HG03159 (cell line): ENCODE measurements at regions not wholly inside any gene's neighbourhood (a gene's known extent, or its start where the extent isn't known, plus 50 kb on each side); places are given as distances from the start of the nearest gene placed in this dataset.

Experiments used
- ATAC-seq: cut with Tn5 transposase; IDR thresholded peaks from one replicate; pipeline ENCODE4 v1.9.1; 2021; ENCODE audit warnings: mild to moderate bottlenecking, moderate library complexity; ENCODE audit not compliant: unreplicated experiment

DNA sequence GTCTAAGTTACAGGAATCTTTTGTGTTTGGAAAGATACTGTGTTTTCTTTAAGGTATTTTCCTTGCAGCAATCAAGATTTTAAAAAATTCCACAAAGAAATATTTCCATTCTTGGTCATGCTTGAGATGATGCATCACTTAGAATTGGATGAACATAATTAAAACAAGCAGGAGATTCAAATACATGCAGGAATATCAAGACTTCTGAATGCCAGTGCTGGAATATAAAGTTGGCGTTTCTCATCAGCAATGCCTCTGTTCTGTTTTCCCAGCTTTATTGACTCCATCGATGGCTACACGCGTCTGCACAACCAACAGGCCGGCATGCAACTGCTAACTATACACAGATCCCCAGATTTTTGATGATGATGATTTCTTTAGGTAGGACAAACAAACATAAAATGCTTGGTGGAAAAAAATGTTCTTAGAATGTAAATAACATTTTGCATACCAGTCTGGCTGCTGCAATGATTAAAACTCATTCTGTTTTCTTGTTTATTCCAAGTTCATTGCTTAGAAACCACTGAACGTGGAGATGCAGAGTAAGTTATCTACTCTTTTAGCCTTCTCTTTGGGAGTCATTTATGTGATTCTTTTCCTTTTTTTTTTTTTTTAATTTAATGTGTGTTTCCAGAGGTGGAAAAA is 91.3 kb upstream of the FAM171A1 start:
- no peak for ATAC-seq

DNA sequence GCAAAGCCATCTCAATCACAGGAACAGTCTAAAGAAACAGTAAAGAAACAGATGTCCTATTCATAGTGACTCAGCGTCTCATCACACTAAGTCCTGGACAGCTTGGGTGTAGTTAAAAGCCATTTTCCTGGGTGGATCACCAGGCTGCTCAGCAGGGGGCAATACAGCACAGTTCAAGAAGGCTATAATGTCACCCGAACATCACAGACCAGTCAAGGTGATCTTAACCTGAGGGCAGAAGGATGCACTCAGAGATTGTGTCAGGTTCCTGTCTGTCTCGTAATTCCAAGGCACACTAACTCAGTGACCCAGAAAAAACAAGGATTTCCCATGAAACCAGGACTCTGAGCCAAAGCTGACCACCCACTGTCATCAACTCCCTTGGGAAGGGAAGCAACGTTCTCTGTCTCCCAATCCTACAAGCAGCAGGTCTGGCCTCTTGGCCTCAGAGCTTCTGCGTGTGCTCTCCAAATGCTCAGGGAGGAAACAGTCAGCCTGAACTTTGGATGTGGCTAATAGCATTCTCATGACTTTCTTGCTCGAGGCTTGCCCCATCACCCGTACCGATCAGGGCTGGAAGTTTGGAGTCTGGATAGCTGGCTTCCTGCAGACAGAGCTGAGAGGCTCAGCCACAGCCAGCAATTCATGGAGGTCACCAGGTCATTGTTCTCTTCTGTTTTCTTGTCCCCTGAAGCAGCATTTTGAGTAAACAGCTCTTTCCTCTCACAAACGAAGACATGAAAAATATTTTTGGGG is 90.4 kb upstream of the FAM171A1 start:
- ATAC-seq: no peak

DNA sequence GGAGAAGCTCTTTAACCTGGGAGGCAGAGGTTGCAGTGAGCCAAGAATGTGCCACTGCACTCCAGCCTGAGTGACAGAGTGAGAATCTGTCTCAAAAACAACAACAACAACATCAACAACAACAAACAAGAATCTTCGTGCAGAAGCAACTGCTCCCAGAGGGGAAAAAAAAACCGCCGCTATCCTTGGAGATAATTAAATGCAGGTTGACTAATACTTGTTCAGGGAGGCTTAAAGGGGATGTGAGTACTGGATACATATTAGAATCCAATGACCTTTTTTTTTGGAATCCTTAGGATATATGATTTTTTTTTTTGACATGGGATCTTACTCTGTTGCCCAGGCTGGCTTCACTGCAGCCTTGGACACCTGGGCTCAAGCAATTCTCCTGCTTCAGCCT is 89.6 kb upstream of the FAM171A1 start:
- ATAC-seq: no peak

DNA sequence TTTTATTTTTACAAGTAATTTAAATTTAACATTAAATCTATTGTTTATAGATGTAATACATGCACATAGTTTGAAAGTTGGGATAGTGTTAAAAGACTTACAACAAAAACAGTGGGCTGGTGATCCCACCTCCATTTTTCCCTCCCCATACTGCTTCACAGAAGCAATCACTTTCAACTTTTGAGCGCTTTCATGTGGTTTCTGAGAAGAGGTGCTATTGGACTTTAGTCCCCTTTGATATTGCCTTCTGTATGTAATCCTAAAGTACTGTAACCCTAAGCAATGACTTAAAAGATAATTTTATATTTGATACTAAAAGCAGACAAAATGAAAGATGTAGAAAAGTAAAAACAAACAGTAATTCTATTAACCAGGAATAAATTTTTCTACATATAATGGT is 88.1 kb upstream of the FAM171A1 start:
- no peak for ATAC-seq

DNA sequence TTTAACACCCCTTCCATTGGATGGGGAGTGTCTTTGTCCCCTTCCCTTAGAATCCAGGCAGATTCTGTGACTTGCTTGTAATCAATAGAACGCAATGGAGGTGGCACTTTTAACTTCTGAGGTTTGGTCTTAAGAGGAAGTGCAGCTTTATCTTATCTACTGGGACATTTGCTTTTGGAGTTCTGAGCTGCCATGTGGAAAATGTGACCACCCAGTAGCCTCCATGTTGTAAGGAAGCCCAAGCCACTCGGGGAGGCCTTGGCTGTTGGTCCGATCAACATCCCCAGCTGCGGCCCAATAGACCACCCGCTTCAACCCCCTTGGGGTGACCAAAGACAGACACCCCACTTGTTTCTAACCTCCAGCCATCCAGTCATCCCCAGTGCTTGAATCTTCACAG is 86.3 kb upstream of the FAM171A1 start:
- no peak for ATAC-seq

DNA sequence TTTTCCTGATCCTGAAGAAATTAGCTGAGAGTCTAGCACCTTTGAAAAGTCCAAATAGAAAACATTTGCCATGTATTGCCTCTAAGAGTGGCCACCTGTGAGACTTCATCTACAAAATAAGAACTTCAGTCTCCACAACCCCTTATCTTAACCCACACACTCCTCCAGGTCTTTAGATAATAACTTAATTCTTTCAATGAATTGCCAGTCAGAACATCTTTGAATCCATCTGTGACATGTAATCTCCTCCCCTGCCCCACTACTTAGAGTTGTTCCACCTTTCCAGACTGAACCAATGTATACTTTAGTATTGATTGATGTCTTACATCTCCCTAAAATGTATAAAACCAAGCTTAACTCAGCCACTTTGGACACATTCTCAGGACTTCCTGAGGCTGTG is 84.4 kb upstream of the FAM171A1 start:
- ATAC-seq: no peak

DNA sequence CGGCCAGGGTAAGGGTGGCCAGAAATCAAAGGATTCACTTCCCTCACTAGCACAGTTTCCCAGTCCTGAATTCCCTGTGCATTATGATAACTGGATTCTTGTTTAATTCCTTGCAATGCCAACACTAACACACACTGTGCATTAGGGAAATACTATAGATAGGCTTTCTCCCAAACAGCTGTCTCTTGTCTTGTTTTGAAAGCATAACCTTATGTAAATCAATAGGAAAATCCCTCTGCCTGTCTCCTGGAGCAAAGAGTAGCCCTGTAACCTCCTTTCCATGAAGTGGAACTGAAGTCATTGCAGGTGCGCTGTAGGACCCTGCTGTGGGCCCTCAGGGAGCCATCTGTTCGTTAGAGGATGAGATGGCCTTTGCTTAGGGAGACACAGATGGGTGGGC is 82.8 kb upstream of the FAM171A1 start:
- ATAC-seq: no peak

DNA sequence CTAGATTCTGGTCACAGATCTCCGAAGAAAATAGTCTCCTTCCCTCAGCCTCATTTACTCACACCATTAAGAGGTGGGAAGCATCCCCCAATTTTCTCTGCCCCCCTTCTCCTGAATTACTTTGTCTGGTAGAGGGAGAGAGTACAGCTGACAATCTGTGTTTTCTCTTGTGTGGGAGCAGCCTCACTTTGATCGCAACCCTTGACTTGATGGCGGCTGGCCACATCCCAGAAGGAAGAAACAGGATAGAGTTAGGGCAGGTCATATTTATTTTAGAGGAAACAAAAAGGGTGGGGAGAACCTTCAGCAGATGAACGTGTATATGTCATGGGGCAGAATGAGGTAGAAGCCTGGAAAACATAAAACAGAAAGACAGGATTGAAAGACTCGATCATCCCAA is 82.4 kb upstream of the FAM171A1 start:
- no peak for ATAC-seq

DNA sequence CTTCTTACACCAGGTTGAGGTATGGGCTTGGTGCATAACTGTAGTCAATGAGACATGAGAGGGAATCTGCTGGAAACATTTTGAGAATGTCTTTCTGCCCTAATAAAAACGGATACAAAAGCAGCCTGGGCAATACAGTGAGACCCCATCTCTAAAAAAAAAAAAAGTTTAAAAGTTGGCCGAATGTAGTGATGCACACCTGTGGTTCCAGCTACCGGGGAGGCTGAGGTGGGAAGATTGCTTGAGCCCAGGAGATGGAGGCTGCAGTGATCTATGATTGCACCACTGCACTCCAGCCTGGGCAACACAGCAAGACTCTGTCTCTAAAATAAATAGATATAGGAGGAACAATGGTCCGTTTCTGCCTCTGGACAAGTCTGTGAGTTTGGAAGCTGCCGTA is 81.5 kb upstream of the FAM171A1 start:
- ATAC-seq: no peak

DNA sequence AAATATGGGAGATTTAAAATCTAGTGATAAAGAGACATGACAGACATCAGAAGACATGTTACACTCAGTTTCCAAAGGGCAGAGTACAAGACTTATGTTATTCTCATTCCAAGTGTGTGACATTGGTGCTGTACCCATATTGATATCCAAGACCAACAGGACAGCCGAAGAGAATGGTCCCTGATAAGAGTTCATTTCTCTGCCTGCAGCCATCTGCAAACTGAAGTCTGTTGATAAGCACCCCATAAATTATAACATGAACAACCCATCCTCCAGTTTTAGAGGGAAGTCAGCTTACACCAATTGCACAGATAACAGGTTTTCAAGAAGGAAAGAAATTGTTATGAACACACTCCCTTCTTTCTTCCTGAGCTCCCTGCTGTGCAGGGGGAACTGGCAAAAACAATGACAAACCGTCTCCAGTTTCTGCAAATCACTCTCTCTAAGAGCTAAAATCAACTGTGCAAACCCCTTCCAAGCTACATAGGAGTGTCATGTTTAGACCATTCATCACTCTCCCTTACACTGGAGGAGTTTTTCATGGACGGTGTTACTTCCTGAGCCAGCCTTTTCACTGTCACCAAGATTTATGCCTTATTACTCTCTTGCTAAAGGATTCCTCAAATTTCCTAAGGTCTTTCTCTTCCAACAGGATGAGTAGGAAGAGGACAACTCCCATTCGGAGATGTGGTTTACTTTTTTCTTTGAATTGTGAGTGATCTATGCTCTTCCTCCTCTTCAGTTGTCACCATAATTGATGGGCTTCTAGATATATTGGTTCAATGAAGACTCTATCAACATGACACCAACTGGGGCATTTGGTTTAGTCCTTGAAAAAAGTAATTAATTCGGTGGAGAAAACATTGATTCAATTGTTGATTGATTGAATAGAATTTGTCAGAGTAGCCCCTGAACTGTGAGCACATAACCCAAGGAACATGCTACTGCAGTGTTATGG is 80.3 kb upstream of the FAM171A1 start:
- no peak for ATAC-seq

DNA sequence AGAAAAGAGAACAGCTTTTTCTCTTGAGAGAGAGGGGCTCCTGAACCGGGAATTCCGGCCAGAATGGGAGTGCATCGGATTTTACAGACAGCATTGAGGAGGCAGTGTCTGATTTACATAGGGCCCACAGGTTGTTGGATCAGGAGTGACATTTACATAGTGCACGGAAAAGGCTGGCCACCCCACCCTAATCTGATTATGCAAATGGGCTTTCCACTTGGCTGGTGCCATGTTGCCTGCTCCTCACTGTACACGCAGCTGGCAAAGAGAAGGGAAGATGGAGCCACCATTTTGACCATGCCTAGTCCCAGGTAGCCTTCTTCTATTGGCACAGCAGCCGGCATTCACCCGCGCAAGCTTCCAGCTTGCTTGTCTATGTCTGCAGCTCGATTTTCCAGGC is 77.5 kb upstream of the FAM171A1 start:
- no peak for ATAC-seq

DNA sequence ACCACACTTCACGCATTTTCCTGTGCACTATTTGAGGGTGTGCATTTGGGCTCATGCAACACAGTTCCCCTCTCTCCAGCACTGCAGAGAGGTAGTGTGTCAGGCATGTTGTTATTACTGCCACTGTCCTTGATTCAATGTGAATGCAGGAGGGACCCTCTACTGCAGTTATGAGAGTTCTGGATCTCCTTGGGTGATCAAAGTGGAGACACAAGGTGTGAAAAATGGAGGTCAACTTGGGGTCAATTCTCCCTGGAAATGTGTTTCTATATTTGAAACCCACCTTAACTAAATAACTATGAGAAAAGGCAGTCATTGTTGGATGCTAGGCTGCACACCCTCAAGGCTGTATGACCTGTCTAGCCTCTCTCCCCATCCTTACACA is 73.9 kb upstream of the FAM171A1 start:
- no peak for ATAC-seq

DNA sequence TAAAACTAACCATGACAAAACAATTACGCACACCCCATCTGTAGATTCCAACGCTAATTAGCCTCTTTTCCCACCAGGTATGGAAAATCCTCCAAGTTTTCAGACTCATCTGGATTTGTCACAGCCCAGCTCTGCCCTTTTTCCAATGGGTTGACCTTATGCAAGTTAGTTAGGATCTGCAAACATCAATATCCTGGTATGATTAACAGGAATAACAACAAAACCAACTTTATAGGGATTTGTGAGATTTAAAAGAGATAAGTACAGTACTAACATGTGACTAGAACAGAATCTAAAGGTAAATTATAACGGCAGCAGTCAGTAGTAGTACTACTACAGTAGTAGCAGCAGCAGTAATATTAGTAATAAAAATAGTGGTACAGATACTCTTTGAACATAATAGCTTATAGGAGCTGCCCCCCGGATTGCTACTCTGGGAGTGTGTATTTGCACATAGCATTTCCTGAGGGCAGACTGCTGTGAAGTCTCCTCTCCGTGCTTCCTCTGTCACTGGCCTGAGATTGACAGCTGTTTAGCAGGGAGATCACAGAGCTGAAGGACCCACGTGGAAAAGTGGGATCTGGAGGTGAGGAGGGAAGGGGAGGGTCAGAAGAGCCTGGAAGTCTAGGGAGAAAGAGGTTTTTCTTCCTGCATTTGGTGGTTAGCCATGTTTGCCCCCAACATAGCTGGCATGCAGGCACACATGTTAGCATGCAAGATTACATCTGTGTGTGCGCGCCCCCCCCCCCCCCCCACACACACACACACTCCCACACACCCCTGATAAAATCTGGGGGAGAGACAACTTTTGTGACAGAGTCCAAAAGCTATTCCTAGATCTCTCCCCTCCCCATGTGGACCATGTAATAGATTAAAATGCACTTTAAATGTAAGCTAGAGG is 73.3 kb upstream of the FAM171A1 start:
- ATAC-seq: no peak

DNA sequence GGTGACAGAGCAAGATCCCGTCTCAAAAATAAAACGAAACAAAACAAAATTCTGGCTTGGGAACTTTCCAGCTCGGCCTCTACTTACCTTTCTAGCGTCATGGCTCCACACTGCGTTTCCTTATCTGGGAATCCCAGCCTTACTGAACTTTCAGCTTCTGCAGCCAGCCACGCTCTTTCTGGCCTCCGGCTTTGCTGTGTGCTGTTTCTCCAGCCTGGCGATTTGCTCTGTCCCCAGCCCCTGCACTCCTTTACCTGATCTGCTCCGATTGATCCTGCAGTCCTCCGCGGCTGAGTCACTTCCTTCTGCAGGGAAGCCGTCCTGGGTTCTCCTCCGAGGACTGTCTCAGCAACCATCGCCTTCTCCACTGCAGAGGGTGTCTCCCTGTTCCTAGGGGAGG is 71.0 kb upstream of the FAM171A1 start:
- ATAC-seq: no peak

DNA sequence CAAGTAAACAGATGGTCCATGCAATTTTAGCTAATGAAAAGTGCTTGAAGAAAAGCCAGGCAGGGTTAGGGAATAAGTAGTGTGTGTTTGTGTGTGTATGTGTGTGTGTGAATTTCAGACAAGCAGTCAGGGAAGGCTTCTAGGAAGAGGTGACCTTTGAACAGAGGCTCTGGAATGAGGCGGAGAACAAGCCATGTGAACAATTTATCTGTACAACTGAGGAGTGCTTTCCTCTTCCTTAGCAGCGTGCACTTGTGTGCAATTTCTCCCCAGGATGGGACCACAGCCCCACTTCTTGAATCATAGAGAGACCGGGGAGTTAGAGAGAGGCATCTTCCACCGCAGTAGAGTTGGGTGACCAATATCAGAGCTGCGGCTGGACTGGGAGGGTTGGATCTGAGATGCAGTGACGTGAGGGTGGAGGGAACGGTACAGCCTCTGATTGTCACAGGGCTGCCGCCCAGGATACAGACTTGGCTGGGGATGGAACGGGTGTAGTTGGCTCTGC is 69.2 kb upstream of the FAM171A1 start:
- no peak for ATAC-seq

DNA sequence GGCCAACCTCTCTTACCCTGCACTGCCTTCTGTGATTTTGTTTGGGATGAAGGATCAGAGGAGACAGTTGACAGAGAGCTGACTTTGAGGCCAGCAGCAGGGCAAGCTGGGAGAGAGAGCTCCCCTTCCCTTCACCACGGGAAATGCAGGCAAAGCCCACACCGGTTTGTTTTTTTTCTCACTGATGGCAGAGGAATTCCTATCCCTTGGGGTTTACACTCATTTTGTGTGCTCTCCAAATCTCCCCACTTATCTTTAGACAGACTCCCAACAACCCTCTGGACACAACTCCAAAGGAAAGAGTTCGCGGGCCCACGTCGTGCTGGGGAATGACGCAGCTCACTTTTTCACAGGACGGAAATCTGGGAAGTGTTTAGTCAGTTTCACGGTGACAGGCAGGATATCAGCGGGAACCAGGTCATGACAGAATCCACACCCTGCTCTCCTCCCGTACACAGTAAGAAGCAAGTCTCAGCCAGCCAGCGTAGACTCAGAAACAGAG is 68.3 kb upstream of the FAM171A1 start:
- no peak for ATAC-seq

DNA sequence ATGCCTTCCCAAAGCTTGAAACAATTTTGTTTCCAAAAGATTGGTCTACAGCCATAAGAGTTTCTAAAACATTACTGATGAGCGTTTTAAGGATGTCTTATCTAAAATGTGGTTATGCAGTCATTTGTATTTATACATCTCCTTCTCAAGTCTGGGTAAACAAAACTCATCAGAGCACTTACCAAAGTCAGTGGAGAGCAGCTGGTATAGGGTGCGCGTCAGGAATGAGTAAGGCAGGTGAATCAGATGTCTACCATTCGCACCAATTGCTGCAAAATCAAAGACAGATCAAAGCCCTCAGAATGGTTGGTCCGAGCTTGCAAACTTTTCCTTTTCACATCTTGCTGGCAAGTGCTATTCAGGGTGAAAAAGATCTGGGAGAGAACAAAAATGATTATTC is 65.6 kb upstream of the FAM171A1 start:
- ATAC-seq: no peak

DNA sequence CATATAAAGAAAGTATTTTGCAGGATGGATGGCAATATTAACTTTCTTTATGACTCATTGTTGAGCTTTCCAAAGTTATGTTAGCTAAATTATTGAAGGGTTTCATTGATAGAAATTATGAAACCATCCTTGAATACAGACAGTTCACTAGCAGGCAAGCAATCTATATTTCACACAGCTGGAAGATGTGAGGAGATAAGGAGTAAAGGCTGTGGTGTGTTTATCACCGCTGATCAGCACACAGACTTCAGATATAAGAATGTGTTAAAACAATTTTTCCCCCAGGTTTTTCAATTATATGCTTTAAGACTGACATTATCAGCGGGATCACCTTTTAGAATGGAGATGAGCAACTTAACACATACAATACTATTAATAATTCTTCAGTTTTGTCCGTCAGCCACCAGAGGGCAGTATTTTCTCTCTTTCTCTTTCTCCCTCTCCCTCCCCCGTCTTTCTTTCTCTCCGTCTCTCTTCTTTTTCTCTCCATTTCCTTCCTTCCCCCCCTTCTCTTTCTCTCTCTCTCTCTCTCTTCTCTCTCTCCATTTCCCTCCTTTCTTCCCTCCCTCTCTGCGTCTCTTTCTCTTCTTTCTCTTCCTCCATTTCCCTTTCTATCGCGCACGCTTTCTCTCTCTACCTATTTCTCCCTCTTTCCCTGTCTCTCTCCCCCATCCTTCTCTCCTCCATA is 62.9 kb upstream of the FAM171A1 start:
- ATAC-seq: peak; percentile 72

DNA sequence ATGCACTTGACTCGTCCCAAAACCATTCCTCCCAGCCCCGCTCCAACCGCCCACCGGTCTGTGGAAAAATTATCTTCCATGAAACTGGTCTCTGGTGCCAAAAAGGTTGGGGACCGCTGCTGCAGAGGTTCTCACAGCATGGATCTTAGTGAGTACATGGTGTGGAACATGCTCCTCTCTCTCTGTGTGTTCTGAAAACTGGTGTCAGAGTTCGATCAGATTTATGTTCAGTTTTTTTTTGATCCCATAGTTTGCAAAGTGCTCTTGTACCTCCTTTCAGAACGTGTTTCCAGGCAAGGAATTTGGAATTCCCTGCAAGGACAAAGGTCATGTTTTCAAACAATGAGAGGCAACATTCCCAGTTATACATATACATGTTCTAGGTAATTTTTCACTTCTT is 61.2 kb upstream of the FAM171A1 start:
- ATAC-seq: no peak
